ENCODE measurements at regions not wholly inside any gene's neighbourhood (a gene's known extent, or its start where the extent isn't known, plus 50 kb on each side); places are given as distances from the start of the nearest gene placed in this dataset. TPM values are rescaled to one million over a fixed set of nuclear protein-coding genes. Genes with fewer than 3 reads are reported as not detected.

Small RNAs in the stretch of these regions (microRNA-seq; reads per million reads assigned to microRNA genes)
- gene MIR920 (ENCODE audit: unreplicated experiment): not detected
